Fibroblast of upper back skin (primary cell): ENCODE measurements at regions not wholly inside any gene's neighbourhood (a gene's known extent, or its start where the extent isn't known, plus 50 kb on each side); places are given as distances from the start of the nearest gene placed in this dataset.
"Not testable (repeated sequence)": the region's sequence is repeated elsewhere in the genome, so short reads cannot be mapped to it uniquely, and the experiment has no call there.

ENCODE experiments used
- DNase-seq: peaks from one replicate; pipeline ENCODE4 v3.0.0-alpha.2; 2013

DNA sequence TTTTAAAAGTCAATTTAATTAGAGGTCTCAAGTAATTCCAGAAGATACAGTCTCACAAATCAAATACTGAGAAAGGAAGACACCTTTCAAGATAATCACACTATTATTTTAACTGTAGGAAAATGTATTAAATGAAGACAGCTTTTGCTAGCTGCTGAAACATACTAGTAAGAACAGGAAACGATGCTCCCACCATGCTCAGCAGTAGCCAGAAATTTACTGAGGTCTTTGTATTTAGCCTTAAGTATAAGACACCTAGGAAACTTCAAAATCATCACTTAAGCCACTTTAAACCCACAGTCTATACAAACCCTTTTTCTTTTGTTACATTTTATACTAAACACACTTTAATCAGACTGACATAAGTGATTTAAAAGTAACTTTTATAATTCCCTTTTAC lies 72.7 kb upstream of the NPIPB12 start:
- DNase-seq = not testable (repeated sequence)

DNA sequence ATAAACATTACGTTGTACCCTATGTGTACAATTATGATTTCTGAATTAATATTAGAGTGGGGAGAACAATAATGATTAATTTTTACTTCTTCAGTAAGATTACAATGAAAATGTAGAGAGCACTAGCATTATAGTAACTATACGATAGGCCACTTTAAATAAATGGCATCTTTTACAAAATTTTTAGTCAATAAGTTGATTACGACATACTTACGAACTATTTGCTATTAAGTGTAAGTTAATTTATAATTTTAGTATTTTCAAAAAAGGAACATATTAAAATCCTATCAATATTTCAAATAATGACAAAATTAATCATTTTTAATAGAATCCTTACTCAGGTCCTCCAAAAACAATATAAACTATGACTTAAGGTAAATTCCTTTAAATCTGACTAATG lies 75.6 kb upstream of the NPIPB12 start:
- DNase-seq = not testable (repeated sequence)

DNA sequence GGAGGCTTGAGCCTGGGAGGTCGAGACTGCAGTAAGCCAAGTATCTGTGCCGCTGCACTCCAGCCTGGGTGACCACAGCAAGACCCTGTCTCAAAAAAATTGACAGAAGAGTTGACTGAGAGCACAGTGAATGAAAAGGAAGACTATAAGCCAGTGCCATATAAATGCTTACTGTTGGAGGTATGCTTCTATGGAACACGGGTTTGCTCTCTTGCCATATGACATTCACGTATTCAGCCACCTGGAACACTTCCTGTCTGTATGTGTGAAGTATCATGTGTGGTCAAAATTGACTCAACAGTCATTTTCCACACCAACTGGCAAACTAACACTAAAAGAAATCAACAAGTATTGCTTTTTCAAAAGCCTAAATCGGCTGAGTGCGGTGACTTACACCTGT lies 71.1 kb upstream of the SPN start:
- not testable (repeated sequence) for DNase-seq

DNA sequence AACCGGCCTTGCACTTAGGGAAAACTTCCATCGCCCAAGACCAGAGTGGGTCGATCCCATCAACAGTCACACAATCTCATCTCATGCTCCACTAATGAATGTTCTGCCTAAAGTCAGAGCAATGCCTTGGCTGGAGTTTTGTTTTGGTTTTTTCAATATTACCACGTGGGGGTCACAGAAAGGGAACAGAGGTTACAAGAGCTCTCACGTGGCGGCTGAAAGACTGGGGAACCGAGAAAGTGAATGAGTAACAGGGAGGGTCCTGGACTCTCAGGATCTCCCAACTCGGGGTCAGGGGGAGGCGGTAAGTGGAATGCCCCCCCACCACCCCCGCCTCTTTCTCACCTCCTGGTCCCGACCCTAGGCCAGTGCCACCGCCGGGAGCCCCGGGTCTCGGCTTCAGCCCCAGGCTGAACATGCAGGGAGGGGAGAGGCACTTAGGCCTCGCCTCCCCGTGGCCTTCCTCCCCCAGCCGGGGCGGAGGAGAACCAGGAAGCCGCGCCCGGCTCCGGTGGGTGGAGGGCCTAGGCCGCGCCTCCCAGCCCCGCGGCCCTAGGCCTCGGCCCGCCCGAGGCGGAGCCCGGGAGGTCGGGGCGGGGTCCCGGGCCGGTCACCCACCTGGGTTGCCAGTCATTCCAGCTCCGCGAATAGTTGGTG lies 68.7 kb upstream of the SPN start:
- peak; percentile 15 for DNase-seq

DNA sequence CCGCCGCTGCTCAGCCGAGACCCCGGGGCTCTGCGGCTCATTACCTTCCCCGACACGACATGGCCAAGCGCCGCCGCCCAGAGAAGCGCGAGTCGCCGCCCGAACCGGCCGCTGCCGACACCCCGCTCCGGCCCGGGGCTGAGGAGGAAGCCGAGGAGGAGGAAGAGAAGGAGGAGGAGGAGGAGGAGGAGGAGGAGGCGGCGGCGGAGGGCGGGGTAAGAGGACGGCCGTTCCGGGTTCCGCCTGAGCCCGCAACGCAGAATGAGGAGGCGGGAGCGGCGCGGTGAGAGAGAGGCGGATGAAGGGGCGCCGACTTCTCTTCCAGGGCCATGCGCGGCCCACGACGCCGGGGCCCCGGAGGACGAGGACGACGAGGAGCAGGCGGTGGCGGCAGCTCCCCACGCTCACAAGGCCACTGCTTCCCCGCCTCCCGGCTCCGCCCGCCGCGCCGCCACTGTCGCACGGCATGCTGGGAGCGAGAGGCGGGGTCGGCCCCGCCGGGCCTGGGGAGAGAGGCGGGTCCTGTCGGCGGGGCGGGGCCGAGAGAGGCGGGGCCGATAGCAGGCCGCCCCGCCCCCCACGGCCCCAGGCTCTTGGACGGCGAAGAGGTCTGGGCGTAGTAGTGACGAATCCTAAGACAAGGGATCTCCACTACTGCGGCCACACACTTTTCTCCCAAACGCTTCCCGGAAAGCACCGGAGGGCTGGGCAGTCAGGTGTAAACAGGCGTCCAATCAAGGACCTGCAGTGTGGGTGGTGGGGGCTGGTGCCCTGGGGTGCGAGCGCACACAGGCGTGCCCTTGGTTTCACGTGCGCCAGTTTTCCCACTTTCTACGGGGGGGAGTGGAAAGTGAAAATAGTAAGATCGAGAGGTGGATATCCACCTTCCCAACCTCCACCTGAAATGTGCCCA lies 67.9 kb upstream of the SPN start:
- peak; percentile 79 for DNase-seq

DNA sequence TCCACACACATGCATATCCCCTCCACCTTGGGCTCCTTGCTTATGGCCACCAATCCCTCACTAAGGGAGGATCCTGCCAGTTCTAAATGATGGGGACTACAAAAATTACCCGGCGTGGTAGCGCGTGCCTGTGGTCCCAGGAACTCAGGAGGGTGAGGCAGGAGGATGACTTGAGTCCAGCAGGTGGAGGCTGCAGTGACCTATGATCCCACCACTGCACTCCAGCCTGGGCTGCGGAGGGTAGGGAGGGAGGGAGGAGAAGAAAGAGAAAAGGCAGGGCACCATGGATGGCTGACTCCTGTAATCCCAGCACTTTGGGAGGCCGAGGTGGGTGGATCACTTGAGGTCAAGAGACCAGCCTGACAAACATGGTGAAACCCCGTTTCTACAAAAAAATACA lies 66.0 kb upstream of the SPN start:
- DNase-seq = not testable (repeated sequence)

DNA sequence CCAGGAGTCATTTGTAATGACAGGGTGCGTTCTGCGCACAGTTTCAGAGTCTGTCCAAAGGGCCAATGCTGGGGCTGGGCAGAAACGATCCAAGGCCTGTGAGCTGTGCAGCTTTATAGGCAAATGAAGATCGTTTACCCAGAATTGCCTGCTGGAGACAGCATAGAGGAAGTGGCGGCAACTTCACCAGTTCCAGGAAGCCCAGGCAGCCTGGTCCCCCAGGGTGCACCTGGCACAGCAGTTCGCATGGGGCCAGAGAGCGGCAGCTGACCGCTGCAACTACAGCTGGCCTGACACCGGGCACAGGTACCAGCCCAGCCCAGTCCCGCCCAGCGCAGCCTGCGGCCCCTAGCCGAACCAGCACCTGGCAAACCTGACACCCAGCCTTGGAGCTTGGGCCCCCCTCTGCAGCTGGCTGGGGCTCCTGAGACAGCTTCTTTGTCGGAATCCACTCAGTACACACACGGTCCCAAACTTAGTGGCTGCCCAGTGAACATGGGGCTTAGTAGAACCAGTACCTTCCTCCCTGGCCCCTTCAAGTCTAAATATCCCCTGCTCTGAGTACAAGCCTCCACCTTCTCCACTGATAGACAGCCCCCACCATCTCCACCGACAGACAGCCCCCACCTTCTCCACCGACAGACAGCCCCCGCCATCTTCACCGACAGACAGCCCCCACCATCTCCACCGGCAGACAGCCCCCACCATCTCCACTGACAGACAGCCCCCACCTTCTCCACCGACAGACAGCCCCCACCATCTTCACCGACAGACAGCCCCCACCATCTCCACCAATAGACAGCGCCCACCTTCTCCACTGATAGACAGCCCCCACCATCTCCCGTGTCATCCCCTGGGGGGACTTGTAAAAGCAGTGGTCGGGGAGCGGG lies 62.7 kb upstream of the SPN start:
- not testable (repeated sequence) for DNase-seq

DNA sequence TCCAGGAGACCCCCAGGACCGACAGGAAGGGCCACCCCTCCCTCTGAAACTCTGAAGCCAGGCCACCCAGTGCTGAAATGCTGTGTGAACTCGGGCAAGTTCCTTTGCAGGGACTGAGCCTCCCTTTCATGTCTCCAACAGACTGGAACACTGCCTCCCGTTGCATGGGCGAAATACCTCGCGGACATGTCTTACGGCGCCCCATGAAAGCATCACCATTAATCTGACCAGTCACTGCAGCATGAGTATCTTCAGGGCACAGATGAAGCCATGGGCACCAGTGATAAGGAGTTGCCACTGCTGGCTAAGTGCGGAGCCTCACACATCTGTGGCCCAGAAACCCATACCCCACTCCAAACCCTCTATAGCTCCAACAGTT lies 60.8 kb upstream of the SPN start:
- DNase-seq = not testable (repeated sequence)

DNA sequence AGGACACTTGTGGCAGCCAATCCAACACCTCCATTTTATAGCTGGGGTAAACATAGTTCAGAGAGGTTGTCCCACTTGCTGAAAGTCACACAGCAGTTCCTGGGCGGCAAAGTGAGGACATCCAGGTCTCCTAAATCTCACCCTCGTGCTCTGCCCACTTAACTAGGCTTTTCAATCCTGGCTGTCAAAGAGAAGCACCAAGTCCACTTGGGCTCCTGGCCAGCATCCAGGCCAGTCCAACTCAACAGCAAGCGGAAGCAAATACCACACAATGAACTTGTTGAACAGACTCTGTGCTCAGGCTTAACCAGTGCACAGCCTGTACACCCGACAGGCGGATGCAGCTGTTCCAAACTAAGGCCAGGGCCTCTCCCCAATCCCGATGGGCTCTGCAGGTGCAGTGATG lies 60.4 kb upstream of the SPN start:
- DNase-seq = not testable (repeated sequence)

DNA sequence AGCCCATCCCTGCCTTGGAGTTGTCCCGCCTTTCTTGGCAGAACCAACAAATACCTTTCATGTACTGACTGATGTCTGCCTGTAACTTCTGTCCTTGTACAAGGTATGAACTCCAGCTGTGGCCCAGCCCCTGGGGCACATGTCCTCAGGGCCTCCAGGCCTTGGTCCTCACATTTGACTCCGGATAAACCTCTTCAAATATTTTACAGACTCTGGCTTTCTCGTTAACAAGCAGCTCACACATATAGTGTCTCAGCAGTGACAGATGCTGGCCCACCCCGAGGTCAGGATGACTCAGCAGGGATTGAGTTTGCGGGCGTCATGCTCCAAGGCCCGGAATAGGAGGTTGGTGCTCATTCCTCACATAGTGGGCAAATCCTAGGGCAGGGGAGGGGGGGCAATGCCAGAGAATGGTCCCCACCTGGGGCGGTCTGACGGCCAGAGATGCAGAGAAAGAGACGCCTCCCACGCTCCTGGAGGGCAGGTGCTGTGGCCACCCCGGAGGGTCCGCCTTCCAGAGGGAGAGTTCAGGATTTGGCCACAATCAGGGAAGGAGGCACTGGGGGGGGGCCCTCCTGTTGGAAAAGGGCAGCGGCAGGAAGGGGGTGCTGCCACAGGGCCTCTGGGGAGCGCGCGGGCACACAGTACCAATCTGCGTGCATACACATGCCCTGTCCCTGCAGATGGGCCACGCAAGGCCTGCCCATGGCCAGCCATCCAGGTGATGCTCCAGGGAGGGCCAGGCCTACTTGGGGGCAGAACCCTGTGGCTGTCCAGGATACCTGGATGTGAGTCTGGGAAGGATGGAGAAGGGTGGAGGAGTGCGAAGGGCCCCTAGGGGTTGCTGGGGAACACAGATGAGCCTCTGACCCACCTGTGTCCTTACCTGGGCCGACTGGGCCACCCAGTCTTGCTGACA lies 58.2 kb upstream of the SPN start:
- peak; percentile 71 for DNase-seq

DNA sequence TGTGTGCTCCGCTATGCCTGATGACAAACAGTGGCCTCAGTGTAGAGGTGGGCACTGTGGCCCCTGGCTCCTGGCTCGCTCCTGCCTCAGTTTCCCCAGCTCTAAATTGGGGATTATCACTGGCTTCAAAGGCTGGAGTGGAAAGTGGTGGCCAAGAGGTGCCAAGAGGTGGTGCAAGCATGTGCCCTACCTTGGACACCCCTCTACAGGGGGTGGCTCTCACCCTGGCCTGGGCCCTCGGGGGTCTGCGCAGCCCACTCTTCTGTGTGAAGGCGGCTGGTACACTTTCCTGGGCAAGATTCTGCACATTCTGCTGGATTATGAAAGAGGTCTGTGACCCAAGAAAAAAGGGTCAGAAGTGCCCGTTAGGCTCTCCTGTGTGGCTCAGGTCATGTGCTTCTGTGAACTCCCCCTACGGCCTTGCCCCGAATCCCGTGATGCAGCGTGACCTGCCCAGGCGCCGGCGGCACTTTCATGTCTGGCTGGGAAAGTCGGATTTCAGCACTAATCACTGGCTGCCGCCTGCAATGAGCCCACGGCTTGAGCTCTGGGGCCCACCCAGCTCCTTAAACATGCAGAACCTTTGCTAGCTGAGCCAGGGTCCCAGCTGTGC lies 57.3 kb upstream of the SPN start:
- not testable (repeated sequence) for DNase-seq

DNA sequence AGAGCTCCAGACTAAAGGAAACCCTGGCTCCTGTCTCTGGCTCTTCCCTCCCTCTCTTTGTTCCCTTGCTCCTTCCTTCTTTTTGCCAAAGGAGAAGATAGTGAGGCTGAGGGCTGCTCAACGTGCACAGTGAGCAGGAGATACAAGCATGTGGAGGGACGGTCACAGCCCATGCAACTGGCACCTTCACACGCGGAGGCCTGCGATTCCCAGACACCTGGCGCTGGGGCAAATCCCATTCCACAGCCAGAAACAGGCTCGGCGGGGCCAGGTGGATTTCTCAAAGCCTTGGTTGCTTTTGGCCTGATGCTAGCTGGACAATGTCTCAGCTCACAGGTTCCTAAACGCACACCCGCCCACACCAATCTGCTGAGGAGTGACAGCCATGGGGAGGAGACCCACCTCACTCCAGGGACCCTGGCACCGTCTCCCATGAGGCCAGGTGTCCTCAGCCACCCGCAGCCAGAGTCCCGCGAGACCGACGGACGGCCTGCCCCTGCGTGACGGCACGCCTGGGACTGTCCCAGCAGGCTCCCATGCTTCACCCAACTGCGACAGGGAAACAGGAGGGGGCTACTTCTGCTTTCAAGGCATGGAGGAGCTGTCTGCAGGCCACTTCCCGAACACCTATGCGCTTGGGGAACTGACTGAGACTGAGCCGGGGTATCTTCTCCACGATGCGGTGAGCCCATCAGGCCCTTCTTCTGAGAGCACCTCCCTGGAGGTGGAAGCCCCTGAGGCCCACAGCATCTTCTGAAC lies 56.2 kb upstream of the SPN start:
- not testable (repeated sequence) for DNase-seq

DNA sequence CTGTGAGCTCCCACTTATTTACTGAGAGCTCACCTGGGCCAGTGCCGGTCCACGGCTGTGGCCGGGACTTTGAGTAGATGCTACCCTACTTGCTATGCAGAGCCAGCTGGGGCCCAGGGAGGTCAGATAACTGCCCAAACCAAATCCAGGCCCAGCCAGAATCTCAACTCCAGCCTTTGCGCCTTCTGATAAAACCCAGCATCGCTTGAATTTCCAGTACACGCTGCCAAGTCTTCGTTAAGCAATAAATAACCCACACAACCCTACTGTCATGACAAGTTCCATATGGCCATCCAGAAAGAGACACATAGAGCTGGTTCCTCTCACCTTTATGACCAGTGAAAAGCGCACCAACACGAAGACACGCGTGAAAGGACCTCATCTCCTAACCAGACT lies 55.6 kb upstream of the SPN start:
- peak; percentile 16 for DNase-seq

DNA sequence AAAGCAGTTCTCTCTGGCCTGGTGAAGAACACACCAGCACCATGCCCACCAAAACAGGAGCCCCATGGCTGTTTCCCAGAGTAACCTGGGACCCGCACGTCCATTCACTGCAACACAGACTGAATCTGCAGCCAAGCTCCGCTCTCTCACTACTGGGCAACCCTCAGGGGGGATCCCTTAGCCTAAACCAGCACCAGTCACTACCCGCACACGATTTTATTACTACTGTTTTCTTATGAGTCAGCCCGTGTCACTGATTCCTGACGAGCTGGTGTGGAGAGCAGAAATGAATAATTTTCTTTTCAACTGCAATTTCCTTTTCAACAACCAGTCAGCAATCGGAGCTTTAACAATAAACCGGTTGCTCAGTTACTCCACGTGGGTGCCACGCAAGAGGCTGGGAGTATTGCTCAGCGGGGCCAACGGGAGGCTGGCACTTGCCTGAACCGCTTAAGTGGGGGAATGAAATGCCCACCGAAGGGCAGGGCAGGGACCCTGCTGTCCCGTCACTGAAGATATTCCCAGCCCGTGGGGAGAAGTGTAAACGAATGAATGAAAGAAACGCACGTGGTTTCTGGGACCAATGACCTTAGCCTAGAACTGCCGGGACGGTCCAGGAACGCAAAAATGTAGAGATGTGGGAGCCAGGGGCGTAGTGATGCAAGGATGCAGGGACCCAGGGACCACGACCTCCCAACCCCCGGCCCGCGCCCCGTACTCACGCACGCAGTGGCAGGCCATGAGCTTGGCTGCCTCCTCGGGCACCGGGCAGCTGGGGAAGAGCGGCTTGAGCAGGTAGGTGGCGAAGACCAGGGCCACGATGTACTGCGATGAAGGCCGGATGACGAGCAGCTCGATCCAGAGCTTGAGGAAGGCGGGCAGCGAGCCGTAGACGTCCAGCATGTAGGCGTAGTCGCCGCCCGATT lies 50.4 kb upstream of the SPN start:
- not testable (repeated sequence) for DNase-seq
